ENCODE measurements at regions not wholly inside any gene's neighbourhood (a gene's known extent, or its start where the extent isn't known, plus 50 kb on each side); places are given as distances from the start of the nearest gene placed in this dataset.
"Not testable (repeated sequence)": the region's sequence is repeated elsewhere in the genome, so short reads cannot be mapped to it uniquely, and the experiment has no call there.

- DNase-seq, result no peak
Observed at GRCh38 chr14:98919434-98919833, 352.6 kb downstream of the BCL11B start.

GRCh38 chr14:98921306-98921705 lies 350.7 kb downstream of the BCL11B start:
- not testable (repeated sequence) for DNase-seq

GRCh38 chr14:98923596-98923995 lies 348.4 kb downstream of the BCL11B start:
- no peak for DNase-seq

- no peak for DNase-seq
Observed at GRCh38 chr14:98924046-98924445, 348.0 kb downstream of the BCL11B start.

- no peak for DNase-seq
Observed at GRCh38 chr14:98925354-98926040, 346.5 kb downstream of the BCL11B start.

GRCh38 chr14:98926146-98926545 lies 345.9 kb downstream of the BCL11B start:
- peak; percentile 16 for DNase-seq

GRCh38 chr14:98926801-98927200 lies 345.2 kb downstream of the BCL11B start:
- no peak for DNase-seq

- no peak for DNase-seq
Observed at GRCh38 chr14:98927986-98928385, 344.0 kb downstream of the BCL11B start.

GRCh38 chr14:98928418-98928817 lies 343.6 kb downstream of the BCL11B start:
- DNase-seq, result no peak

GRCh38 chr14:98931126-98931525 lies 340.9 kb downstream of the BCL11B start:
- no peak for DNase-seq

- DNase-seq, result peak; percentile 59
Observed at GRCh38 chr14:98931911-98932310, 340.1 kb downstream of the BCL11B start.

- no peak for DNase-seq
Observed at GRCh38 chr14:98932431-98933325, 339.3 kb downstream of the BCL11B start.

- not testable (repeated sequence) for DNase-seq
Observed at GRCh38 chr14:98934569-98934968, 337.4 kb downstream of the BCL11B start.

- DNase-seq, result no peak
Observed at GRCh38 chr14:98935921-98936320, 336.1 kb downstream of the BCL11B start.

GRCh38 chr14:98937021-98937420 lies 335.0 kb downstream of the BCL11B start:
- DNase-seq, result no peak

- DNase-seq, result no peak
Observed at GRCh38 chr14:98937712-98938505, 334.1 kb downstream of the BCL11B start.

- no peak for DNase-seq
Observed at GRCh38 chr14:98940693-98941437, 331.1 kb downstream of the BCL11B start.

- DNase-seq, result no peak
Observed at GRCh38 chr14:98941481-98941880, 330.5 kb downstream of the BCL11B start.

- DNase-seq, result no peak
Observed at GRCh38 chr14:98943907-98944306, 328.1 kb downstream of the BCL11B start.

- no peak for DNase-seq
Observed at GRCh38 chr14:98944989-98945388, 327.0 kb downstream of the BCL11B start.

GRCh38 chr14:98945611-98946570 lies 326.1 kb downstream of the BCL11B start:
- DNase-seq, result no peak

Measured in stimulated activated CD4-positive, alpha-beta T cell treated with anti-CD3 and anti-CD28 coated beads, Interleukin-4, amount 100 ng/mL, for 24 hours (primary cell).